Mucosa of rectum (tissue), 2 donors: ENCODE measurements at regions not wholly inside any gene's neighbourhood (a gene's known extent, or its start where the extent isn't known, plus 50 kb on each side); places are given as distances from the start of the nearest gene placed in this dataset.

Experiments used
- H3K27ac ChIP-seq, 2 donors: one replicate each; pipeline ENCODE4 v1.7.0; 2013; ENCODE audit warnings: inconsistent platforms in 2 of 2, low read depth in 2 of 2, low read length in 2 of 2
- H3K27me3 ChIP-seq, 2 donors: one replicate each; pipeline ENCODE4 v1.7.0; 2013; ENCODE audit warnings: low read length in 2 of 2; ENCODE audit not compliant: control insufficient read depth in 2 of 2, insufficient read depth in 2 of 2
- H3K36me3 ChIP-seq, 2 donors: one replicate each; pipeline ENCODE4 v1.7.0; 2013; ENCODE audit warnings: low read length in 2 of 2; ENCODE audit not compliant: control insufficient read depth in 2 of 2, insufficient read depth in 2 of 2
- H3K4me1 ChIP-seq, 2 donors: one replicate each; pipeline ENCODE4 v1.7.0; 2013; ENCODE audit warnings: low read length in 2 of 2, mild to moderate bottlenecking in 1 of 2; ENCODE audit not compliant: control insufficient read depth in 2 of 2, insufficient read depth in 2 of 2
- H3K4me3 ChIP-seq, 2 donors: one replicate each; pipeline ENCODE4 v1.7.0; 2013; ENCODE audit warnings: low read length in 2 of 2
- H3K9ac ChIP-seq, 2 donors: one replicate each; pipeline ENCODE4 v1.7.0; 2013; ENCODE audit warnings: low read length in 2 of 2, low read depth in 1 of 2, mild to moderate bottlenecking in 1 of 2
- H3K9me3 ChIP-seq, 2 donors: one replicate each; pipeline ENCODE4 v1.7.0; 2013; ENCODE audit warnings: low read length in 2 of 2; ENCODE audit not compliant: control insufficient read depth in 2 of 2
- donor health status: healthy.
- donor health status: Normal muscosa, but diverticular disease.

DNA sequence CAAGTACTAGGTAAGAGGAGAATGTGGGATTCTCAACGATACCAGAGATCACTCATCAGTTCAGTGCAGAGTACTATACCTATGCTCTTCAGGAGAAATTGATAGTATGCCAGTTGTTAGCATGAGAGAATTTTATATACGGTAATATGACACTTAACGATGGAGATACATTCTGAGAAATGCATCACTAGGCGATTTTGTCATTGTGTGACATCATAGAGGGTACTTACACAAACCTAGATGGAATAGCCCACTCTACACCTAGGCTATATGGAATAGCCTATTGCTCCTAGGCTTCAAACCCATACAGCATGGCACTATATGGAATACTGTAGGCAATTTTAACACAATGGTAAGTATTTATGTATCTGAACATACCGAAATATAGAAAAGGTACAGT lies 140.2 kb downstream of the SLIT2 start:
- Histone ChIP-seq H3K27ac (no peak overlapping the region), H3K4me1 (no peaks in the 10 kb centered on the region), H3K9me3 (no peaks in the 10 kb centered on the region), H3K4me3 (no peak overlapping the region), H3K9ac (no peak overlapping the region), H3K27me3 (no peaks in the 10 kb centered on the region), H3K36me3 (no peaks in the 10 kb centered on the region)

DNA sequence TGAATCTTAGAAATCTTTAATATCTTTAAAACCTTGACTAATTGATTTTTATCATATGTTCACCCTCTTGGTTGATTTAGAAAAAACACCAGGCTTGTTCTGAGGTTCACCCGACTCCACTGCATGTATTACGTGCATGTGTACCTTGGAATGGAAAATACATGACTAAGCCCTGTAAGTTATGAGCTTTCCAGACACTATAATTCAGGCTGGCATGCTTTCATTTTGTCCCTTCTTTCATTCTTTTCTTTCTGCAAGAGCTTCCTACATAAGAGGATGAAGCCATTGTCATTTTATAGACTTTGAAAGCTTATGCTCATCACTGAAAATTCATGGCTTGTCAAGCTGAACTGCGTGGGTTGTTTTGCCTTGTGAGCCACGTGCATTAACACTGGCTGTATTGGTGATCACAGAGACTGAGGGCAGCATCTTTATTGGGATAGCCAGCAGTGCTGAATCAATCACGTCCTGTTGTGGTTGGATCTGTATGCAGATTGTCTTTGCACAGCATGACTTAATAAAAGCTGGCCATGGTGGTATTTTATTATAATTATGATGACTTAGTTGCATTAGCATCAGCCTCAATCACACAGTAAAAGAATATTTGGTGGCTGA lies 141.9 kb downstream of the SLIT2 start:
- Histone ChIP-seq H3K36me3 (no peaks in the 10 kb centered on the region), H3K9ac (no peak overlapping the region), H3K4me1 (no peaks in the 10 kb centered on the region), H3K9me3 (no peaks in the 10 kb centered on the region), H3K27ac (no peak overlapping the region), H3K4me3 (no peak overlapping the region), H3K27me3 (no peaks in the 10 kb centered on the region)

DNA sequence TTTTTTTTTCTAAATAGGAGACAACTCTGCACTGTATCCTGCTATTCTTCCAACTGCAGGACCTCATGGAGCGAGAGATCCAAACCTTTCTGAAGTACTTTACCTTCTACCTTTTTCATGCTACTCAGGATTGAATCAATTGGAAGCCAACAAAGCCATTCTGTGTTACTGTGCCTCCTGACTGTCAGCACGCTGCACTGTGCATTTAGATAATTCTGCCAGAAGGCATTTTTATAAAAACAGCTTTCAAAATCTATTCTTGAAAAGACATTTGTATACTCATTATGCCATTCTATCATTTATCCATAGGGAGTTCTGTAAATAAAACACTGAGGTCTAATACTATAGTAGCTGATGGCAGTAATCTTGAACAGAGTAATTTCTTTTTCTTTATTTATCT lies 142.8 kb downstream of the SLIT2 start:
- Histone ChIP-seq H3K9ac (no peak overlapping the region), H3K9me3 (no peaks in the 10 kb centered on the region), H3K36me3 (no peaks in the 10 kb centered on the region), H3K4me3 (no peak overlapping the region), H3K27ac (no peak overlapping the region), H3K27me3 (no peaks in the 10 kb centered on the region), H3K4me1 (no peaks in the 10 kb centered on the region)

DNA sequence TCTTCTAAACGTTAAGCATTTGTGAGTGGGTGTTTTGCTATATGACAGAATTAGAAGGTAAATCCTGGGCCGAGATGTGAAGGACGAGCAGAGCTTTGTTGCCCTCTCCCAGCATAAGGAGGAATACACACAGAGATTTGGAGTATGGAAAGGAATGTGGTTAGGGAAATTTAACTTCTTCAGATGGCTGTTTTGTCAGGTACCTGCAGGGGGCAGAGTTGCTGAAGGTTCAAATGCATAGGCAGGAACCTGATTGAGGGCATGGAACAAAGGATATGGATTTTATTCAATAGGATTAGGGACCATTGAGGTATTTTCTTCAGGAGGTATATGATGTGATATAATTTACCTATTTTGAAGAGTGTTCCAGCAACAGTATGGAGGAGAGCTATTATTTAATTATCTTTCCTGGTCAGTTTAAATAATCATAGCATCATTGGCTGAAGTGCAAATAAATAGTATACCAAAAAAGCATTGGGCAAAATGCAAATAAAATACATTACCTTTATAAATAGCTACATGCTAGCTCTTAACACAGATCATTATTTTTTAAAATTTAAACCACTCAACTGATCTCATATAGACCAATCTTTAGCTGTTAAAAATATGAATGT lies 143.6 kb downstream of the SLIT2 start:
- H3K27ac ChIP-seq, result no peak overlapping the region

GRCh38 chr4:20403290-20403689 lies 151.6 kb downstream of the SLIT2 start:
- no peaks in the 10 kb centered on the region for H3K36me3 ChIP-seq
- H3K27ac ChIP-seq, result no peak overlapping the region
- H3K4me1 ChIP-seq, result no peaks in the 10 kb centered on the region
- no peaks in the 10 kb centered on the region for H3K27me3 ChIP-seq
- H3K9me3 ChIP-seq, result no peaks in the 10 kb centered on the region
- no peak overlapping the region for H3K9ac ChIP-seq
- no peak overlapping the region for H3K4me3 ChIP-seq

More for the DNA sequence above, 143.6 kb downstream of the SLIT2 start:
- no peaks in the 10 kb centered on the region for H3K4me1 ChIP-seq
- no peaks in the 10 kb centered on the region for H3K27me3 ChIP-seq
- no peak overlapping the region for H3K9ac ChIP-seq
- no peaks in the 10 kb centered on the region for H3K36me3 ChIP-seq
- H3K4me3 ChIP-seq, result no peak overlapping the region
- H3K9me3 ChIP-seq, result no peaks in the 10 kb centered on the region

DNA sequence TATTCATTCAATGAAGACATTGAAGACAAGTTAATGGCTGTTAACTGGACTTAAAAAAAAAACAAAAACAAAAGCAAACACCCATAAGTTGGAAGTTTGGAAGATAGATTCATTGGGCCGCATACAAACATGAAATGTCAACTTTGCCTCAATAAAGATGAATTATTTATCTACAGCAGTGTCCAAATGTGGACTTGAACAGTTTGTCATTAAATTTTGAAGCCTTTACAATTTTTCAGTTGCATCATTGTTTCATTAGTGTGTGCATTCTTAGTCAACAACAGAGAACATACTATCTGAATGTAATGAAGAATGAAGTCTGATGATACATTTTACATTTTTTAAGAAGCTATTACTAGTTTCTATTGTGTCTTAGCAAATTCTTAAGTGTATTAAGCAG lies 152.1 kb downstream of the SLIT2 start:
- H3K4me1 ChIP-seq, result no peaks in the 10 kb centered on the region
- H3K36me3 ChIP-seq, result no peaks in the 10 kb centered on the region
- H3K9me3 ChIP-seq, result no peaks in the 10 kb centered on the region
- H3K27me3 ChIP-seq, result no peaks in the 10 kb centered on the region
- no peak overlapping the region for H3K4me3 ChIP-seq
- H3K27ac ChIP-seq, result no peak overlapping the region
- no peak overlapping the region for H3K9ac ChIP-seq

DNA sequence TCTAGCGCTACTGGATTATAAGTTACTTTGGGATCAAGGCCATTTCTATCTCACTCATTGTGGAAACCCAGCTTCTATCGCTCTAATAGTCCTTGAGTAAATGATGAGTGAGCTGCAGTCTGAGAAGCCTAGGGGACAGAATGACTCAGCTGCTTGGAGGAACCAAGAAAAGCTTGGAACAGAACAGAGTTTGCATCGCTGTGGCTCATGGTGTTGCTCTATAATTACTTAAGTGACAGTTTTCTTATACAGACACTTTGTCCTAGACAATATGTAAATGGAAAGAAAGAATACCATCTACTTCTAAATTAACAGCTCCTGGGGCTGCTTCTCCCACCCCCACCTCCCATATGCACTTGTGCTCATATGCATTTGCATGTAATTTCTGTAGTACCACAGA lies 156.9 kb downstream of the SLIT2 start:
- Histone ChIP-seq H3K9ac (no peak overlapping the region), H3K4me3 (no peak overlapping the region), H3K9me3 (no peaks in the 10 kb centered on the region), H3K4me1 (no peaks in the 10 kb centered on the region), H3K27me3 (no peaks in the 10 kb centered on the region), H3K36me3 (no peaks in the 10 kb centered on the region), H3K27ac (no peak overlapping the region)

- Histone ChIP-seq H3K4me1 (no peaks in the 10 kb centered on the region), H3K36me3 (no peaks in the 10 kb centered on the region), H3K27ac (no peak overlapping the region), H3K9ac (no peak overlapping the region), H3K27me3 (no peaks in the 10 kb centered on the region), H3K9me3 (no peaks in the 10 kb centered on the region), H3K4me3 (no peak overlapping the region)
These were observed 160.4 kb downstream of the SLIT2 start for GRCh38 chr4:20412072-20412471.

- Histone ChIP-seq H3K9ac (no peak overlapping the region), H3K9me3 (no peaks in the 10 kb centered on the region), H3K27ac (no peak overlapping the region), H3K4me1 (no peaks in the 10 kb centered on the region), H3K4me3 (no peak overlapping the region), H3K27me3 (no peaks in the 10 kb centered on the region), H3K36me3 (no peaks in the 10 kb centered on the region)
These were observed 165.1 kb downstream of the SLIT2 start for GRCh38 chr4:20416800-20417199.

GRCh38 chr4:20418861-20419451 lies 167.3 kb downstream of the SLIT2 start:
- Histone ChIP-seq H3K4me1 (no peaks in the 10 kb centered on the region), H3K4me3 (peak overlapping the region; percentile 60 to 65), H3K36me3 (no peaks in the 10 kb centered on the region), H3K9ac (peak overlapping the region; percentile 12 to 20), H3K27me3 (no peaks in the 10 kb centered on the region), H3K27ac (no peak overlapping the region), H3K9me3 (no peaks in the 10 kb centered on the region)
